Posterior vena cava (tissue), 2 donors: ENCODE measurements at regions not wholly inside any gene's neighbourhood (a gene's known extent, or its start where the extent isn't known, plus 50 kb on each side); places are given as distances from the start of the nearest gene placed in this dataset.

ENCODE experiments used
- microRNA-seq, 2 donors: library from miRNA; unstranded; fragments of <30 nt; microRNA quantifications; one replicate each; pipeline ENCODE4 v1.2.0, GENCODE V29; 2020 to 2021; ENCODE audit warnings: borderline microRNAs expressed in 2 of 2
- donor health status: DM: yes; HTN: yes; CAD: no.
- donor health status: DM: yes; HTN: yes; CAD: no.

Small RNA genes in the stretch of these regions (microRNA-seq; reads per million reads assigned to microRNA genes)
- gene MIR1202: 0 reads per million in 2 donors
